Panc1 (cell line): ENCODE measurements at regions not wholly inside any gene's neighbourhood (a gene's known extent, or its start where the extent isn't known, plus 50 kb on each side); places are given as distances from the start of the nearest gene placed in this dataset.

ENCODE experiments used
- ATAC-seq: fragments of 200-7000 bp; cut with Tn5 transposase; 2 replicates; pipeline ENCODE4 v1.9.1; 2020; ENCODE audit warnings: mild to moderate bottlenecking, moderate library complexity
- BruUV-seq: library from RNA; stranded (reverse); fragments of 400-500 nt; replicated peaks from 2 replicates; lab custom pipeline; 2021; lab: Mats Ljungman, UMichigan
- CTCF ChIA-PET: fragments of 300-600 bp; sonication (Branson Sonifier 250); formaldehyde crosslinking; loops from one replicate; lab custom pipeline; 2022; ENCODE audit warnings: antibody characterized with exemption; lab: Charles Lee
- POLR2A ChIA-PET: fragments of 300-600 bp; sonication (Branson Sonifier 250); formaldehyde crosslinking; loops from one replicate; lab custom pipeline; 2022; ENCODE audit warnings: antibody characterized with exemption; lab: Charles Lee
- DNase-seq: peaks from one replicate; pipeline ENCODE4 v3.0.0-alpha.2; 2010; ENCODE audit warnings: low read depth, low spot score
- H3K27ac ChIP-seq: 2 replicates; pipeline ENCODE4 v1.5.1; 2011; ENCODE audit warnings: mild to moderate bottlenecking, low read length, inconsistent platforms
- H3K27me3 ChIP-seq: fragments of 200-500 bp; sonication (Bioruptor generic); 2 replicates; pipeline ENCODE4 v1.6.0; 2014; ENCODE audit warnings: low read length, inconsistent platforms; ENCODE audit not compliant: control insufficient read depth, insufficient read depth
- H3K36me3 ChIP-seq: fragments of 200-500 bp; sonication (Bioruptor generic); 2 replicates; pipeline ENCODE4 v1.5.1; 2014; ENCODE audit warnings: inconsistent platforms, mild to moderate bottlenecking, low read length, moderate library complexity; ENCODE audit not compliant: control insufficient read depth, insufficient read depth
- H3K4me1 ChIP-seq: 2 replicates; pipeline ENCODE4 v1.5.1; 2011; ENCODE audit warnings: inconsistent platforms, mild to moderate bottlenecking, low read length, moderate library complexity; ENCODE audit not compliant: control insufficient read depth, insufficient read depth
- H3K4me3 ChIP-seq, 2 experiments: 2 replicates each; pipeline ENCODE4 v1.5.1; 2011 to 2012; ENCODE audit warnings: low read depth in 2 of 2, low read length in 2 of 2, mild to moderate bottlenecking in 2 of 2, inconsistent platforms in 1 of 2, moderate library complexity in 1 of 2
- H3K9me3 ChIP-seq: fragments of 200-500 bp; sonication (Bioruptor generic); 2 replicates; pipeline ENCODE4 v1.5.1; 2014; ENCODE audit warnings: low read depth, mild to moderate bottlenecking, inconsistent platforms, low read length, moderate library complexity; ENCODE audit not compliant: control insufficient read depth, insufficient read depth
- POLR2AphosphoS5 ChIP-seq: IDR thresholded peaks from 2 replicates; pipeline ENCODE4 v1.6.1; 2012; ENCODE audit warnings: mild to moderate bottlenecking, low read depth, low read length, moderate library complexity
- REST ChIP-seq, 2 experiments: IDR thresholded peaks; 2 replicates each; pipeline ENCODE4 v1.6.1; 2011 to 2012; ENCODE audit warnings: low read depth in 2 of 2, control low read depth in 1 of 2, low read length in 1 of 2, mild to moderate bottlenecking in 1 of 2, moderate library complexity in 1 of 2; ENCODE audit not compliant: insufficient read depth in 1 of 2
- SIN3A ChIP-seq: IDR thresholded peaks from 2 replicates; pipeline ENCODE4 v1.6.1; 2012; ENCODE audit warnings: low read depth, mild to moderate bottlenecking, low read length, moderate library complexity, borderline replicate concordance; ENCODE audit not compliant: insufficient read depth
- TCF7L2 ChIP-seq: IDR thresholded peaks from 2 replicates; pipeline ENCODE4 v1.6.1; 2011; ENCODE audit warnings: mild to moderate bottlenecking, low read depth, low read length, inconsistent platforms
- in situ Hi-C: cut with HindIII; loops from 2 replicates; pipeline ENCODE4 v1.10.0; 2016; ENCODE audit warnings: low sequenced_read_pairs, low pct_unique_long_range_greater_than_20kb
- intact Hi-C: fragments of 100-400 bp; cut with micrococcal nuclease; formaldehyde crosslinking; loops from one replicate; pipeline ENCODE4 v1.10.0; 2022; ENCODE audit not compliant: unreplicated experiment
- TF ChIP-seq, protein P1 (sequence below): fragments of 450-650 bp; IDR thresholded peaks from 2 replicates; pipeline ENCODE4 v1.5.1; 2017; ENCODE audit warnings: mild to moderate bottlenecking

GRCh38 chr12:46670636-46671035 lies 155.2 kb downstream of the SLC38A4 start:
- DNase-seq (no peak), ATAC-seq (no peak)
- Histone ChIP-seq H3K27ac (peak overlapping the region; percentile 31; the same call in 1 of the 2 replicates), H3K4me3 (no peak overlapping the region), H3K9me3 (peaks cover 39% of the 10 kb centered on the region; the same call in 1 of the 2 replicates), H3K4me1 (peaks cover 3% of the 10 kb centered on the region), H3K27me3 (no peaks in the 10 kb centered on the region), H3K36me3 (no peaks in the 10 kb centered on the region)
- no TSS peak for BruUV-seq
- intact Hi-C loops, result no loop called here
- ChIA-PET CTCF (no interaction called here), POLR2A (no interaction called here)
- no peak for TF ChIP-seq POLR2AphosphoS5
- TF ChIP-seq SIN3A, result no peak
- TF ChIP-seq, protein P1, sequence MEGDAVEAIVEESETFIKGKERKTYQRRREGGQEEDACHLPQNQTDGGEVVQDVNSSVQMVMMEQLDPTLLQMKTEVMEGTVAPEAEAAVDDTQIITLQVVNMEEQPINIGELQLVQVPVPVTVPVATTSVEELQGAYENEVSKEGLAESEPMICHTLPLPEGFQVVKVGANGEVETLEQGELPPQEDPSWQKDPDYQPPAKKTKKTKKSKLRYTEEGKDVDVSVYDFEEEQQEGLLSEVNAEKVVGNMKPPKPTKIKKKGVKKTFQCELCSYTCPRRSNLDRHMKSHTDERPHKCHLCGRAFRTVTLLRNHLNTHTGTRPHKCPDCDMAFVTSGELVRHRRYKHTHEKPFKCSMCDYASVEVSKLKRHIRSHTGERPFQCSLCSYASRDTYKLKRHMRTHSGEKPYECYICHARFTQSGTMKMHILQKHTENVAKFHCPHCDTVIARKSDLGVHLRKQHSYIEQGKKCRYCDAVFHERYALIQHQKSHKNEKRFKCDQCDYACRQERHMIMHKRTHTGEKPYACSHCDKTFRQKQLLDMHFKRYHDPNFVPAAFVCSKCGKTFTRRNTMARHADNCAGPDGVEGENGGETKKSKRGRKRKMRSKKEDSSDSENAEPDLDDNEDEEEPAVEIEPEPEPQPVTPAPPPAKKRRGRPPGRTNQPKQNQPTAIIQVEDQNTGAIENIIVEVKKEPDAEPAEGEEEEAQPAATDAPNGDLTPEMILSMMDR, result no peak
- TF ChIP-seq REST (IDR thresholded peaks at IDR 0.05; ENCODE audit: insufficient read depth in 1 of 2, low read depth in 2 of 2, low read length in 1 of 2), result no peak
- no peak for TF ChIP-seq TCF7L2
- in situ Hi-C loops, result no loop called here

- ChIA-PET CTCF (no interaction called here), POLR2A (no interaction called here)
- DNase-seq (no peak), ATAC-seq (no peak)
- TF ChIP-seq REST (IDR thresholded peaks at IDR 0.05; ENCODE audit: insufficient read depth in 1 of 2, low read depth in 2 of 2, low read length in 1 of 2) (no peak), POLR2AphosphoS5 (no peak), TCF7L2 (no peak), SIN3A (no peak)
- TF ChIP-seq, protein P1, result no peak
- in situ Hi-C loops (no loop called here), intact Hi-C loops (loop anchor here (10.0 kb wide), 1 partner anchor 195 kb away; no protein-coding TSS in a partner anchor)
- Histone ChIP-seq H3K27ac (no peak overlapping the region), H3K27me3 (no peaks in the 10 kb centered on the region), H3K9me3 (peaks cover 31% of the 10 kb centered on the region; the same call in 1 of the 2 replicates), H3K4me3 (no peak overlapping the region), H3K36me3 (no peaks in the 10 kb centered on the region), H3K4me1 (peaks cover 12% of the 10 kb centered on the region)
- BruUV-seq, result no TSS peak
Measured at GRCh38 chr12:46669720-46670119, 156.1 kb downstream of the SLC38A4 start.
